WI38 (cell line): ENCODE measurements at regions not wholly inside any gene's neighbourhood (a gene's known extent, or its start where the extent isn't known, plus 50 kb on each side); places are given as distances from the start of the nearest gene placed in this dataset.

Experiments
- H3K4me3 ChIP-seq: 2 replicates; pipeline ENCODE4 v1.5.1; 2011; ENCODE audit warnings: low read depth, mild to moderate bottlenecking, control low read depth, low read length
- TF ChIP-seq, protein P1 (sequence below): IDR thresholded peaks from 2 replicates; pipeline ENCODE4 v1.5.1; 2012; ENCODE audit warnings: low read depth, mild to moderate bottlenecking, control low read depth, low read length

DNA sequence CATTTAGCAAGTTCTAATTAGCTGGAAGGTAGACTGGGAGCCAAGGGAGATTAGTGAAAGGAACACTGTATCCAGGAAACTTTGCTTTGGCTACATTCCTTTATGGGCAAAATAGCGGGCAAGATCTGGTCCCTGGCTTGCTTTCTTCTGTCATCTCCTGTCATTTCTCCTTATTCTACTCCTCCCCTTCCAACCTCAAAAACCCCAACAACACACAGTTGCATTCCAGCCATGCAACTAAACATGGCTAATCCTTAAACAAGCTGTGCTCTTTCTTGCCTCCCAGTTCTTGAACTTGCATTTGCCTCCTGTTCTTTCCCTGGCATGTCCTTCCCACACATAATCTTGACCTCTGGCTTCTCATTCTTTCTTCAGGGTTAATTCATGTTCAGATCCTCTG lies 59.5 kb upstream of the CDCA7L start:
- TF ChIP-seq, protein P1, sequence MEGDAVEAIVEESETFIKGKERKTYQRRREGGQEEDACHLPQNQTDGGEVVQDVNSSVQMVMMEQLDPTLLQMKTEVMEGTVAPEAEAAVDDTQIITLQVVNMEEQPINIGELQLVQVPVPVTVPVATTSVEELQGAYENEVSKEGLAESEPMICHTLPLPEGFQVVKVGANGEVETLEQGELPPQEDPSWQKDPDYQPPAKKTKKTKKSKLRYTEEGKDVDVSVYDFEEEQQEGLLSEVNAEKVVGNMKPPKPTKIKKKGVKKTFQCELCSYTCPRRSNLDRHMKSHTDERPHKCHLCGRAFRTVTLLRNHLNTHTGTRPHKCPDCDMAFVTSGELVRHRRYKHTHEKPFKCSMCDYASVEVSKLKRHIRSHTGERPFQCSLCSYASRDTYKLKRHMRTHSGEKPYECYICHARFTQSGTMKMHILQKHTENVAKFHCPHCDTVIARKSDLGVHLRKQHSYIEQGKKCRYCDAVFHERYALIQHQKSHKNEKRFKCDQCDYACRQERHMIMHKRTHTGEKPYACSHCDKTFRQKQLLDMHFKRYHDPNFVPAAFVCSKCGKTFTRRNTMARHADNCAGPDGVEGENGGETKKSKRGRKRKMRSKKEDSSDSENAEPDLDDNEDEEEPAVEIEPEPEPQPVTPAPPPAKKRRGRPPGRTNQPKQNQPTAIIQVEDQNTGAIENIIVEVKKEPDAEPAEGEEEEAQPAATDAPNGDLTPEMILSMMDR = no peak
- no peak overlapping the region for H3K4me3 ChIP-seq

DNA sequence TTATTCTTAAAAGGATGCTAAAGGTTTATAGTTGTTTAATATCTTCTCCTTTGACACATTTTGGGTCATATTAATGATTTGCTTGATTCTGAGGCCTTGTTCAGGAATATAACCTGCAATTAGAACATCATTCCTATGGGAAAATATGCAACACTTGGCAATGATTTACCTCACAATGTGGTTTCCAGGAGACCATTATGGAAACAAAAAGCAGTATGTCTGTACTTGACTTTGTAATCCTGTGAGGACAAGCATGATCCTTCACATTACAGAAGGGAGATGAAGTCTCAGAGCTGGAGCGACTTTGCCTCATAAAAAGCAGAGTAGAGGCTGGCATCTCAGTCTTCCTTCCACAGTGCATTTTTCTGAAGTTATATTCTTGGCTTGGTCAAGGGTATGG lies 57.0 kb upstream of the CDCA7L start:
- TF ChIP-seq, protein P1 = no peak
- no peak overlapping the region for H3K4me3 ChIP-seq

DNA sequence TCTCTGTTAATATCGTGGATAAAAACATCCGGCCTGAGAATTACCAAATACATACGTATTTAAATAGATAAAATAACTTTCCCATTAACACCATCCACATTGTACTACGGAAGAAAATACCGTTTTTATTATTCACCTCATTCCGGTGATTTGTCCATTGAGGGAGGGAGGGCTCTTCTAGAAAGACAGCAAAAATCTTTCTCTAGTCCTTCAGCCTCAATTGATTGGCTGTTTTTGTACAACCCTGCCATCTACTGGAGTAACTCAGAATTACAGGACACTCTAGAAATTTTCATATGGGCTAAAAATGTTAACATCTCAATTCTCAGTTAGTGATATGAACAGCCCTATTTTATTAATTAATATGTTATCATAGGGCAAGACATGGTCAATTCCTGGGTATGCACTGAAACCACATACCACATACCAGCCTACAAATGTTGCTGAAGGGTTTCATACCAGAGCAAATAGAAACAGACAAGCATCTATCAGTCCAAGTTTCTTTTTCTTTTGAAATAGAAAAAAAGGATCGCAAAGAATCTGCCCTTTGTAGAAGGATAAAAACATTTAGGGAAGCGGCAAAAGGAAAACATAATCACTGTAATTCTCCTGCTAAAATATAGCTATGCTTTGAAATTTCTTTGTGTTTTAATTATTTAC lies 55.8 kb upstream of the CDCA7L start:
- TF ChIP-seq, protein P1 = peak; percentile 52; the same call in 1 of the 2 replicates
- H3K4me3 ChIP-seq = no peak overlapping the region

DNA sequence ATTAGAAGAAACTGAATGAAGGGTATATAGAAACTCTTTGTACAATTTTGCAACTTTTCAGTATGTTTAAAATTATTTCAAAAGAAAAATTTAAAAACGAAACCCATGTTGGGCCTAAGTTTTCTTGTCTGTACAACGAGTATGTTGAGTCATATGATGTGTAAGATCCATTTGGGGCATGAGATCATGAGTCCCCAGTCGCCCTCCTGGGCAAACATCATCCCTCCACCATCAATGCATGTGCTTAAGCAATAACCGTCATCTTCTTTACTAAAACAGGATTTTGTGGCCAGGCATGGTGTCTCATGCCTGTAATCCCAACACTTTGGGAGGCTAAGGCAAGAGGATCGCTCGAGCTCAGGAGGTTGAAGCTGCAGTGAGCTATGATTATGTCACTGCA lies 54.2 kb upstream of the CDCA7L start:
- TF ChIP-seq, protein P1 = no peak
- H3K4me3 ChIP-seq = no peak overlapping the region

DNA sequence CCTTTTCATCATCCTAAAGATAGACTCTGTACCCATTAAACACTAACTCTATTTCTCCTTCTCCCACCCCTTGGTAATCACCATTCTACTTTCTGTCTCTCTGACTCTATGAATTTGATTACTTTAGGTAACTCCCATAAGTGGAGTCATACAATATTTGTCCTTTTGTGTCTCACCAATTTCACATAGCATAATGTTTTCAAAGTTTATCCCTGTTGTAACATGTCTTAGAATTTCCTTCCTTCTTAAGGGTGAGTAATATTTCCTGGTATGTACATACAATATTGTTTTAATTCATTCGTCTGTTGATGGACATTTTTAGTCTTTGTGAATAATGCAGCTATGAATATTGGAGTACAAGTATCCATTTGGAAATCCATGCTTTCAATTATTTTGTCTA lies 50.9 kb upstream of the CDCA7L start:
- TF ChIP-seq, protein P1 = no peak
- H3K4me3 ChIP-seq = no peak overlapping the region
